Body of pancreas (tissue), 4 donors: ENCODE measurements at regions not wholly inside any gene's neighbourhood (a gene's known extent, or its start where the extent isn't known, plus 50 kb on each side); places are given as distances from the start of the nearest gene placed in this dataset.

Source experiments
- POLR2A ChIP-seq, 3 donors: fragments of 450-650 bp; IDR thresholded peaks; one replicate each; pipeline ENCODE4 v1.6.1; 2016; ENCODE audit warnings: antibody characterized with exemption in 3 of 3, mild to moderate bottlenecking in 2 of 3
- TF ChIP-seq, protein P1 (sequence below), 7 experiments: fragments of 450-650 bp in 4 of 7; fragments of 200-600 bp in 3 of 7; sonication (generic) in 3 of 7; IDR thresholded peaks; one replicate each; pipeline ENCODE4 v1.5.1; 2016 to 2019; ENCODE audit warnings: antibody characterized with exemption in 7 of 7

- TF ChIP-seq, protein P1, sequence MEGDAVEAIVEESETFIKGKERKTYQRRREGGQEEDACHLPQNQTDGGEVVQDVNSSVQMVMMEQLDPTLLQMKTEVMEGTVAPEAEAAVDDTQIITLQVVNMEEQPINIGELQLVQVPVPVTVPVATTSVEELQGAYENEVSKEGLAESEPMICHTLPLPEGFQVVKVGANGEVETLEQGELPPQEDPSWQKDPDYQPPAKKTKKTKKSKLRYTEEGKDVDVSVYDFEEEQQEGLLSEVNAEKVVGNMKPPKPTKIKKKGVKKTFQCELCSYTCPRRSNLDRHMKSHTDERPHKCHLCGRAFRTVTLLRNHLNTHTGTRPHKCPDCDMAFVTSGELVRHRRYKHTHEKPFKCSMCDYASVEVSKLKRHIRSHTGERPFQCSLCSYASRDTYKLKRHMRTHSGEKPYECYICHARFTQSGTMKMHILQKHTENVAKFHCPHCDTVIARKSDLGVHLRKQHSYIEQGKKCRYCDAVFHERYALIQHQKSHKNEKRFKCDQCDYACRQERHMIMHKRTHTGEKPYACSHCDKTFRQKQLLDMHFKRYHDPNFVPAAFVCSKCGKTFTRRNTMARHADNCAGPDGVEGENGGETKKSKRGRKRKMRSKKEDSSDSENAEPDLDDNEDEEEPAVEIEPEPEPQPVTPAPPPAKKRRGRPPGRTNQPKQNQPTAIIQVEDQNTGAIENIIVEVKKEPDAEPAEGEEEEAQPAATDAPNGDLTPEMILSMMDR (IDR thresholded peaks at IDR 0.05): no peak
- no peak for TF ChIP-seq POLR2A (IDR thresholded peaks at IDR 0.05)
These were observed 167.1 kb downstream of the NFKBIZ start for GRCh38 chr3:102016417-102016816.
